ENCODE measurements at regions not wholly inside any gene's neighbourhood (a gene's known extent, or its start where the extent isn't known, plus 50 kb on each side); places are given as distances from the start of the nearest gene placed in this dataset.

DNA sequence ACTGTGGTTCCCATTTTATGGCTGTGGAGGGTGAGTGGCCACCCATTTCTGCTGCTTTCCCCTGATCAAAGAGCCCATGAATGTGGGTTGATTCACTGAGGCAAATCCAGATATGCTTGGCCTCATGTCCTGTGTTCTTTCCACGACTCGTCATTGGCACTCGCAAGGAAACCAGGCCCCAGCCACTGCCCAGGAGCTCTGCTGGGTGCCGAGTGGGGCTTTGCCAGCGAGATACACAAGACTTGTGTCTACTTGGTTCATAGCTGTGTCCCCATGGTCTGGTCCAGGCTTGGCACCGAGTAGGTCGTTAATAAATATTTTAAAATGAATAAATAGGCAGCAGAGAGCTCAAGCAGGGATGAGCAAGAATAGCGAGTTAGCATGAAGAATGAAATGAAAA is 1291.5 kb downstream of the TBC1D22A start:
- no peak for TF ChIP-seq CTCF (IDR thresholded peaks at IDR 0.05; ENCODE audit: low read depth, low read length)
- no peak for TF ChIP-seq POLR2A (IDR thresholded peaks at IDR 0.05; ENCODE audit: extremely low read depth, insufficient read length)
- TF ChIP-seq, protein P1, sequence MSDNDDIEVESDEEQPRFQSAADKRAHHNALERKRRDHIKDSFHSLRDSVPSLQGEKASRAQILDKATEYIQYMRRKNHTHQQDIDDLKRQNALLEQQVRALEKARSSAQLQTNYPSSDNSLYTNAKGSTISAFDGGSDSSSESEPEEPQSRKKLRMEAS (IDR thresholded peaks at IDR 0.05; ENCODE audit: low read depth, low read length), result no peak
- no peak for TF ChIP-seq MYC (IDR thresholded peaks at IDR 0.05; ENCODE audit: low read depth, low read length)

Measured in NB4 (cell line).